ENCODE measurements at regions not wholly inside any gene's neighbourhood (a gene's known extent, or its start where the extent isn't known, plus 50 kb on each side); places are given as distances from the start of the nearest gene placed in this dataset.

- peak; percentile 26 for DNase-seq (ENCODE audit: low read depth)
These were observed 183.6 kb upstream of the PMFBP1 start for GRCh38 chr16:72355561-72355960.

- no peak for DNase-seq (ENCODE audit: low read depth)
These were observed 177.8 kb upstream of the PMFBP1 start for GRCh38 chr16:72349719-72350118.

GRCh38 chr16:72332926-72333325, 161.0 kb upstream of the PMFBP1 start:
- no peak for DNase-seq (ENCODE audit: low read depth)

- no peak for DNase-seq (ENCODE audit: low read depth)
These were observed 152.6 kb upstream of the PMFBP1 start for GRCh38 chr16:72324578-72324977.

- peak; percentile 39 for DNase-seq (ENCODE audit: low read depth)
These were observed 145.5 kb upstream of the PMFBP1 start for GRCh38 chr16:72317446-72317845.

GRCh38 chr16:72313903-72314302, 141.9 kb upstream of the PMFBP1 start:
- no peak for DNase-seq (ENCODE audit: low read depth)

GRCh38 chr16:72312828-72313227, 140.9 kb upstream of the PMFBP1 start:
- no peak for DNase-seq (ENCODE audit: low read depth)

- DNase-seq (ENCODE audit: low read depth) = peak; percentile 62
These were observed 139.5 kb upstream of the PMFBP1 start for GRCh38 chr16:72311426-72311825.

GRCh38 chr16:72309001-72309400, 137.0 kb upstream of the PMFBP1 start:
- no peak for DNase-seq (ENCODE audit: low read depth)

GRCh38 chr16:72308396-72308795, 136.4 kb upstream of the PMFBP1 start:
- no peak for DNase-seq (ENCODE audit: low read depth)

- DNase-seq (ENCODE audit: low read depth) = no peak
These were observed 130.4 kb upstream of the PMFBP1 start for GRCh38 chr16:72302332-72302731.

- no peak for DNase-seq (ENCODE audit: low read depth)
These were observed 129.7 kb upstream of the PMFBP1 start for GRCh38 chr16:72301523-72302236.

GRCh38 chr16:72300892-72301291, 128.9 kb upstream of the PMFBP1 start:
- DNase-seq (ENCODE audit: low read depth) = no peak

GRCh38 chr16:72299684-72300243, 127.8 kb upstream of the PMFBP1 start:
- DNase-seq (ENCODE audit: low read depth) = no peak

GRCh38 chr16:72298961-72299360, 127.0 kb upstream of the PMFBP1 start:
- no peak for DNase-seq (ENCODE audit: low read depth)

- DNase-seq (ENCODE audit: low read depth) = no peak
These were observed 124.0 kb upstream of the PMFBP1 start for GRCh38 chr16:72295914-72296313.

GRCh38 chr16:72291531-72291981, 119.6 kb upstream of the PMFBP1 start:
- DNase-seq (ENCODE audit: low read depth) = peak; percentile 75

GRCh38 chr16:72291121-72291520, 119.2 kb upstream of the PMFBP1 start:
- DNase-seq (ENCODE audit: low read depth) = peak; percentile 60

GRCh38 chr16:72287649-72288048, 115.7 kb upstream of the PMFBP1 start:
- DNase-seq (ENCODE audit: low read depth) = no peak

GRCh38 chr16:72286936-72287620, 115.1 kb upstream of the PMFBP1 start:
- no peak for DNase-seq (ENCODE audit: low read depth)

GRCh38 chr16:72285728-72286127, 113.8 kb upstream of the PMFBP1 start:
- DNase-seq (ENCODE audit: low read depth) = peak; percentile 31

- no peak for DNase-seq (ENCODE audit: low read depth)
These were observed 113.4 kb upstream of the PMFBP1 start for GRCh38 chr16:72285324-72285723.

Measured in myocyte (in vitro differentiated cells).